Uterus (tissue), 2 donors: ENCODE measurements at regions not wholly inside any gene's neighbourhood (a gene's known extent, or its start where the extent isn't known, plus 50 kb on each side); places are given as distances from the start of the nearest gene placed in this dataset.

ENCODE experiments used
- POLR2A ChIP-seq, 2 donors: fragments of 450-650 bp; IDR thresholded peaks; one replicate each; pipeline ENCODE4 v1.6.1; 2016; ENCODE audit warnings: antibody characterized with exemption in 2 of 2, mild to moderate bottlenecking in 1 of 2, moderate library complexity in 1 of 2
- TF ChIP-seq, protein P1 (sequence below), 4 experiments: fragments of 200-600 bp in 2 of 4; fragments of 450-650 bp in 2 of 4; sonication (generic) in 2 of 4; IDR thresholded peaks; one replicate each; pipeline ENCODE4 v1.5.1; 2016 to 2019; ENCODE audit warnings: antibody characterized with exemption in 4 of 4, mild to moderate bottlenecking in 2 of 4, moderate library complexity in 1 of 4

DNA sequence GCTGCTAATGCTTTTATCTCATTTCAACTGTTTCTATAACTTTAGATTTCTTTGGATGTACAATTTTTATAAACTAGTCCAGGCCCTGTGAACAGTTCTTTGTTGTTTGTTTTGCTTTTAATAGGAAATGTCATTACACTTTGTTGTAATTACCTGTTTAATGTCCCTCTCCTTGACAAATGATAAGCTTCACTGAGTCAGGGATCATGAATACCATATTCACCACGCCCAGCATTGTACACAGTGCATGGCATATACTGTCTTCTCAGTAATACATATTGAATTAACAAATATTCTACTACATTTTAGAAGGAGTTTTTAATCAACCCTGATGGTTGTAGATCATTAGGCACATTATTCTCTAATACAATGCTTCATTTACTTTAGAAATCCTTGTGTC lies 1105.0 kb downstream of the MAT2B start:
- TF ChIP-seq, protein P1, sequence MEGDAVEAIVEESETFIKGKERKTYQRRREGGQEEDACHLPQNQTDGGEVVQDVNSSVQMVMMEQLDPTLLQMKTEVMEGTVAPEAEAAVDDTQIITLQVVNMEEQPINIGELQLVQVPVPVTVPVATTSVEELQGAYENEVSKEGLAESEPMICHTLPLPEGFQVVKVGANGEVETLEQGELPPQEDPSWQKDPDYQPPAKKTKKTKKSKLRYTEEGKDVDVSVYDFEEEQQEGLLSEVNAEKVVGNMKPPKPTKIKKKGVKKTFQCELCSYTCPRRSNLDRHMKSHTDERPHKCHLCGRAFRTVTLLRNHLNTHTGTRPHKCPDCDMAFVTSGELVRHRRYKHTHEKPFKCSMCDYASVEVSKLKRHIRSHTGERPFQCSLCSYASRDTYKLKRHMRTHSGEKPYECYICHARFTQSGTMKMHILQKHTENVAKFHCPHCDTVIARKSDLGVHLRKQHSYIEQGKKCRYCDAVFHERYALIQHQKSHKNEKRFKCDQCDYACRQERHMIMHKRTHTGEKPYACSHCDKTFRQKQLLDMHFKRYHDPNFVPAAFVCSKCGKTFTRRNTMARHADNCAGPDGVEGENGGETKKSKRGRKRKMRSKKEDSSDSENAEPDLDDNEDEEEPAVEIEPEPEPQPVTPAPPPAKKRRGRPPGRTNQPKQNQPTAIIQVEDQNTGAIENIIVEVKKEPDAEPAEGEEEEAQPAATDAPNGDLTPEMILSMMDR (IDR thresholded peaks at IDR 0.05) = no peak
- TF ChIP-seq POLR2A (IDR thresholded peaks at IDR 0.05) = no peak
